ENCODE measurements at regions not wholly inside any gene's neighbourhood (a gene's known extent, or its start where the extent isn't known, plus 50 kb on each side); places are given as distances from the start of the nearest gene placed in this dataset.

DNA sequence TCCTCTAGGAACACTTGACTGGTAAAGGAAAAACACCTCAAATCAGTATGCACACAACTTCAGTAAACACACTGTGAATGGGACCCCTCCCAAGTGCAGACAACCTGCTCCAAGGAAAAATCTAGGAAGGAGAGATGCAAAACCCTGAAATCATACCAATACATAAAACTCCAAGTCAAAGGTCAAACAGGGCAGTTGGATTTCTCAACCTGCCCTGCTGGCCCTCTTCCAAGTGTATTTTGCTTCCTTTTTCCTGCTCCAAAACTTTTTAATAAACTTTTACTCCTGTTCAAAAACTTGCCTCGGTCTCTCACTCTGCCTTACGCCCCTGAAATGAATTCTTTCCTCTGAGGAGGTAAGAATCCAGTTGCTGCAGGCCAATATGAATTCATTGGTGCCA is 665.1 kb downstream of the SORCS1 start:
- TF ChIP-seq, protein P1, sequence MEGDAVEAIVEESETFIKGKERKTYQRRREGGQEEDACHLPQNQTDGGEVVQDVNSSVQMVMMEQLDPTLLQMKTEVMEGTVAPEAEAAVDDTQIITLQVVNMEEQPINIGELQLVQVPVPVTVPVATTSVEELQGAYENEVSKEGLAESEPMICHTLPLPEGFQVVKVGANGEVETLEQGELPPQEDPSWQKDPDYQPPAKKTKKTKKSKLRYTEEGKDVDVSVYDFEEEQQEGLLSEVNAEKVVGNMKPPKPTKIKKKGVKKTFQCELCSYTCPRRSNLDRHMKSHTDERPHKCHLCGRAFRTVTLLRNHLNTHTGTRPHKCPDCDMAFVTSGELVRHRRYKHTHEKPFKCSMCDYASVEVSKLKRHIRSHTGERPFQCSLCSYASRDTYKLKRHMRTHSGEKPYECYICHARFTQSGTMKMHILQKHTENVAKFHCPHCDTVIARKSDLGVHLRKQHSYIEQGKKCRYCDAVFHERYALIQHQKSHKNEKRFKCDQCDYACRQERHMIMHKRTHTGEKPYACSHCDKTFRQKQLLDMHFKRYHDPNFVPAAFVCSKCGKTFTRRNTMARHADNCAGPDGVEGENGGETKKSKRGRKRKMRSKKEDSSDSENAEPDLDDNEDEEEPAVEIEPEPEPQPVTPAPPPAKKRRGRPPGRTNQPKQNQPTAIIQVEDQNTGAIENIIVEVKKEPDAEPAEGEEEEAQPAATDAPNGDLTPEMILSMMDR (IDR thresholded peaks at IDR 0.05): no peak
- no peak for TF ChIP-seq EP300 (IDR thresholded peaks at IDR 0.05)

All from esophagus muscularis mucosa (tissue), 3 donors.